MV-4-11 (cell line): ENCODE measurements at regions not wholly inside any gene's neighbourhood (a gene's known extent, or its start where the extent isn't known, plus 50 kb on each side); places are given as distances from the start of the nearest gene placed in this dataset.

ENCODE experiments used
- DNase-seq: peaks from one replicate; lab custom pipeline; 2025; lab: John Stamatoyannopoulos, UW

DNA sequence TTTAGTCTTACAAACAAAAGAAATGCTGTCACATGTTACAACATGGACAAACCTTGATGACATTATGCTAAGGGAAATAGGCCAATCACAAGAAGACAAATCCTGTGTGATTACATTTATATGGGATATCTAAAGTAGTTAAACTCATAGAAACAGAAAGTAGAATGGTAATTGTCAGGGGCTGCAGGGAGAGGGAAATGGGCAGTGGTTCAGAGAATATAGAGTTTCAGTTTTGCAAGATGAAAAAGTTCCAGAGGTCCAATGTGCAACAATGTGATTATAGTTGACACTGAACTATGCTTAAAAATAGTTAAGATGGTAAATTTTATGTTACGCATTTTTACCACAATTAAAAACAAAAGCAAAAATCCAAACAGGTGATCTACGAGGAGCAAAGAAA, 265.5 kb downstream of the NDUFS4 start:
- DNase-seq: no peak

DNA sequence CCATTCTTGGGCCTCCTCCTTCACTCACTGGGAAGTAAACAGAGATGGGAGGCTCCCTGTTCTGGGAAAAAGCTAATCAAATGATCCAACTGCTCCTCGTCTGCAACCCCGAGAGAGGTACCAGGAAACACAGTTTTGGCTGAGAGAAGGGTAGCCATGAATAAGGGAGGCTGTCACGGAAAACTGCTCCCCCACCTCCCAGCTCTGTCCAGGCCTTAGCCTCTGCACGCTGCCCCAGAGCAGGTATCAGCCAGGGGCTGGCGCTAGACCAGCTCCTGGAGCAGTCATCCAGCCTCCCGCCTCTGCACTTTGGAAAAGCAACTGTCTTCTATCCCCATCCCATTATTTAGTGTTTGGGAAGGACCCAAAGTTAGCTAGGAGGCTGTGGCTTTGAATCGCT, 266.1 kb downstream of the NDUFS4 start:
- no peak for DNase-seq

- DNase-seq: no peak
Measured at GRCh38 chr5:53827211-53827651, 266.8 kb downstream of the NDUFS4 start.

DNA sequence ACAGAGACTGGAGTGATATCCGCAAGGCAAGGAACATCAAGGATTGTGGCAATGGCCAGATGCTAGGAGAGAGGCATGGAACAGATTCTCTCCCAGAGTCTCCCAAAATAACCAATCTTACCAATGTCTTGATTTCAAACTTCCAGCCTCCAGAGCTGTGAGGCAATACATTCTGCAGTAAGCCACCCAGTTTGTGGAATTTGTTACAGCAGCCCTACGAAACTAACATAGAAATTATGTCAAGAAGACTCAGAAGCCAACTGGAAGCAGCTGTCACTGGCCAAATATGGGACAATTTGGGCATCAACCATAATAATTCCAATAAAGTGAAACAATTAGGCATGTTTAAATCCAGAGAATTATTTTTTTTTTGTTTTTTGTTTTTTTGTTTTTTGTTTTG, 271.1 kb downstream of the NDUFS4 start:
- no peak for DNase-seq
